WI38 (cell line): ENCODE measurements at regions not wholly inside any gene's neighbourhood (a gene's known extent, or its start where the extent isn't known, plus 50 kb on each side); places are given as distances from the start of the nearest gene placed in this dataset.

Source experiments
- H3K4me3 ChIP-seq: 2 replicates; pipeline ENCODE4 v1.5.1; 2011; ENCODE audit warnings: low read depth, mild to moderate bottlenecking, control low read depth, low read length
- CTCF ChIP-seq: IDR thresholded peaks from 2 replicates; pipeline ENCODE4 v1.5.1; 2012; ENCODE audit warnings: low read depth, mild to moderate bottlenecking, control low read depth, low read length

- no peak for TF ChIP-seq CTCF
- no peak overlapping the region for H3K4me3 ChIP-seq
These were observed 1698.4 kb upstream of the SLC10A2 start for GRCh38 chr13:104764600-104764999.

GRCh38 chr13:104759069-104759468, 1692.9 kb upstream of the SLC10A2 start:
- no peak overlapping the region for H3K4me3 ChIP-seq
- no peak for TF ChIP-seq CTCF

- H3K4me3 ChIP-seq: no peak overlapping the region
- TF ChIP-seq CTCF: no peak
These were observed 1691.5 kb upstream of the SLC10A2 start for GRCh38 chr13:104757712-104758111.

GRCh38 chr13:104750377-104750776, 1684.2 kb upstream of the SLC10A2 start:
- no peak for TF ChIP-seq CTCF
- H3K4me3 ChIP-seq: no peak overlapping the region

GRCh38 chr13:104740641-104741222, 1674.5 kb upstream of the SLC10A2 start:
- H3K4me3 ChIP-seq: no peak overlapping the region
- TF ChIP-seq CTCF: no peak

GRCh38 chr13:104737713-104738112, 1671.5 kb upstream of the SLC10A2 start:
- TF ChIP-seq CTCF: no peak

GRCh38 chr13:104733427-104733826, 1667.2 kb upstream of the SLC10A2 start:
- H3K4me3 ChIP-seq: no peak overlapping the region
- TF ChIP-seq CTCF: no peak

More at GRCh38 chr13:104737713-104738112, 1671.5 kb upstream of the SLC10A2 start:
- no peak overlapping the region for H3K4me3 ChIP-seq
